OCI-LY7 (cell line): ENCODE measurements at regions not wholly inside any gene's neighbourhood (a gene's known extent, or its start where the extent isn't known, plus 50 kb on each side); places are given as distances from the start of the nearest gene placed in this dataset.

Experiments
- EZH2phosphoT487 ChIP-seq: fragments of 200-600 bp; sonication (generic); IDR thresholded peaks from 2 replicates; pipeline ENCODE4 v1.6.1; 2018; ENCODE audit warnings: low read depth, borderline replicate concordance, mild to moderate bottlenecking, mixed run types, antibody characterized with exemption, low read length, moderate library complexity, mixed read lengths
- TF ChIP-seq, protein P1 (sequence below): fragments of 200-600 bp; sonication (generic); conservative IDR thresholded peaks from 2 replicates; pipeline ENCODE4 v1.5.1; 2014; ENCODE audit warnings: mild to moderate bottlenecking, antibody characterized with exemption, low read length, moderate library complexity, mixed read lengths

DNA sequence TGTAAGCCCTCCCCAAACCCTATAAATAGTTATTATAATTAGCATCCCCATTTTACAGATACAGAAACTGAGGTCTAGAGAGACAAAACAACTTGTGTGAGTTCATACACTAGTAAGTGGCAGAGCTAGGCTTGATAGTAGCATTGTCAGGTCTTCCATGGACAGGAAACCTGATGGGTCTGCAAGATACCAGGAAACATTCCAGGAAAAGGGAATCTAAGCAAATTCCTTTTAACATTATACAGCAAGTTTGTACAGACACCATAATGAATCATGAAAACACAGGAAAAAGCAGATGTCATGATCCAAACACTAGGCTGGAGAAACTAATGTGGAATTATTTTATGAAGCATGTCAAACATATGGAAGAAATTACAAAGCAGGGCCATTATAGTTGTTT, 89.1 kb upstream of the KCNK2 start:
- TF ChIP-seq, protein P1, sequence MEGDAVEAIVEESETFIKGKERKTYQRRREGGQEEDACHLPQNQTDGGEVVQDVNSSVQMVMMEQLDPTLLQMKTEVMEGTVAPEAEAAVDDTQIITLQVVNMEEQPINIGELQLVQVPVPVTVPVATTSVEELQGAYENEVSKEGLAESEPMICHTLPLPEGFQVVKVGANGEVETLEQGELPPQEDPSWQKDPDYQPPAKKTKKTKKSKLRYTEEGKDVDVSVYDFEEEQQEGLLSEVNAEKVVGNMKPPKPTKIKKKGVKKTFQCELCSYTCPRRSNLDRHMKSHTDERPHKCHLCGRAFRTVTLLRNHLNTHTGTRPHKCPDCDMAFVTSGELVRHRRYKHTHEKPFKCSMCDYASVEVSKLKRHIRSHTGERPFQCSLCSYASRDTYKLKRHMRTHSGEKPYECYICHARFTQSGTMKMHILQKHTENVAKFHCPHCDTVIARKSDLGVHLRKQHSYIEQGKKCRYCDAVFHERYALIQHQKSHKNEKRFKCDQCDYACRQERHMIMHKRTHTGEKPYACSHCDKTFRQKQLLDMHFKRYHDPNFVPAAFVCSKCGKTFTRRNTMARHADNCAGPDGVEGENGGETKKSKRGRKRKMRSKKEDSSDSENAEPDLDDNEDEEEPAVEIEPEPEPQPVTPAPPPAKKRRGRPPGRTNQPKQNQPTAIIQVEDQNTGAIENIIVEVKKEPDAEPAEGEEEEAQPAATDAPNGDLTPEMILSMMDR = no peak
- no peak for TF ChIP-seq EZH2phosphoT487
